ENCODE measurements at regions not wholly inside any gene's neighbourhood (a gene's known extent, or its start where the extent isn't known, plus 50 kb on each side); places are given as distances from the start of the nearest gene placed in this dataset.
A peak's percentile ranks its signal among the peaks of the same experiment; 100 is the strongest.

DNA sequence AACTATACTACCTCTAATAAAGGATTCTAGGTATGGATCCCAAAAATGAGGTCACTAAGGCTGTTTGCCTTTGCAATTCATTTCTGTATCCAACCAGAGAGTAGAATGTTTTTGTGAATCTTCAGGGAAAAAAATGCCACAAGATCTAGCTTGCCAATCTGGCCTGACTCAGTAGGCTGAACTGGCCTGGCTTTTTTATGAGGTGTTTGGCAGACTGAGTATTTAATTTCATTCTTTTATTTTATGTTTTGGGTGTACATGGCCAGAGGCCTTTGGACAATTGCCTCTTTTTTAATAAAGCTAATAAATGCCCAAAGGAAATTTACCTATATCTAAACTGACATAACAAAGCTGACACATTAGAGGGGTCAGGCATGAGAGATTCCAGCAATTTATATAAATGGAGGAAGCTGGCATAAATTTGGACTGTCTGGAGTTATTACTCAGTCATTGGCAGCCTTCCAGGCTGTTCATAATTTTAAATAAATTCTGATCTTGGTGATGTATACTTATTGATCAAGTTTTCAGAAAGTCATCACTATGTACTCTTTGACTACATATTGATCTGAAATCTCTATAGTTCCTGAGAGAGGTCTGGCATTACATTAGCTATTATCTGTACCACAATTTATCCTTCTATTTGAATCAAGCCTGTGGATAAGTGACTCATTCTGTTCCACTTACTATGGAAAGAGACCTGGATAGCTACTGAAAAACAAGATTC, 376.4 kb upstream of the NOCT start:
- Histone ChIP-seq H4K20me1 (replicated peaks; ENCODE audit: control insufficient read depth, extremely low read depth, insufficient read depth, low read length) (no peaks in the 10 kb centered on the region), H3K9me3 (replicated peaks; ENCODE audit: control insufficient read depth, insufficient read depth, low read length) (no peaks in the 10 kb centered on the region), H2AFZ (ENCODE audit: low read depth, low read length) (no peak overlapping the region), H3K4me1 (ENCODE audit: control insufficient read depth, extremely low read depth, insufficient read depth, low read length) (no peaks in the 10 kb centered on the region), H3K4me3 (replicated peaks in 1 of 3; ENCODE audit: insufficient read depth in 1 of 3, low read depth in 1 of 3, low read length in 3 of 3) (no peak overlapping the region), H3K9ac (replicated peaks; ENCODE audit: extremely low read depth, insufficient read depth, low read length) (no peak overlapping the region), H3K79me2 (ENCODE audit: control insufficient read depth, insufficient read depth, low read length) (no peaks in the 10 kb centered on the region), H3K4me2 (ENCODE audit: insufficient read depth, low read length) (no peak overlapping the region), H3K9me1 (replicated peaks; ENCODE audit: control insufficient read depth, extremely low read depth, insufficient read depth, low read length) (no peaks in the 10 kb centered on the region), H3K36me3 (ENCODE audit: control insufficient read depth in 2 of 2, extremely low read depth in 1 of 2, insufficient read depth in 2 of 2, low read length in 2 of 2) (no peaks in the 10 kb centered on the region), H3K27me3 (ENCODE audit: control insufficient read depth in 2 of 2, insufficient read depth in 2 of 2, low read length in 2 of 2) (no peaks in the 10 kb centered on the region), H3K27ac (ENCODE audit: insufficient read depth, low read depth, low read length) (no peak overlapping the region)
- CTCF ChIA-PET = interaction anchor here (1.3 kb wide), 1 partner anchor 8 kb away, joined by 4 read pairs; no protein-coding TSS in a partner anchor
- POLR2A ChIA-PET = no interaction called here
- intact Hi-C loops (cut with micrococcal nuclease) (no loop called here), dilution Hi-C loops (cut with MboI; ENCODE audit: extremely low pct_ligation_motif_present, low sequenced_read_pairs) (no loop called here)
- FAIRE-seq = no peak
- no TSS peak for BruUV-seq (replicated peaks)
- DNase-seq (ENCODE audit: low read depth, low spot score) = peak; percentile 6
- TF ChIP-seq FOS (IDR thresholded peaks at IDR 0.05; ENCODE audit: borderline replicate concordance, insufficient read depth, low read length) (no peak), MYC (IDR thresholded peaks at IDR 0.05; ENCODE audit: low read depth, low read length) (no peak), POLR2A (IDR thresholded peaks at IDR 0.05; ENCODE audit: low read depth, low read length) (no peak), EZH2 (IDR thresholded peaks at IDR 0.05; ENCODE audit: borderline replicate concordance, low read depth, low read length, severe bottlenecking) (no peak), JUN (IDR thresholded peaks at IDR 0.05; ENCODE audit: borderline replicate concordance, insufficient read depth, insufficient read length, low read depth) (no peak), GATA2 (IDR thresholded peaks at IDR 0.05; ENCODE audit: insufficient read depth, insufficient read length, low read depth, low read length) (no peak), POLR2AphosphoS5 (IDR thresholded peaks at IDR 0.05; ENCODE audit: insufficient read depth, low read depth, low read length) (no peak)
- TF ChIP-seq, protein P1, sequence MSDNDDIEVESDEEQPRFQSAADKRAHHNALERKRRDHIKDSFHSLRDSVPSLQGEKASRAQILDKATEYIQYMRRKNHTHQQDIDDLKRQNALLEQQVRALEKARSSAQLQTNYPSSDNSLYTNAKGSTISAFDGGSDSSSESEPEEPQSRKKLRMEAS (IDR thresholded peaks at IDR 0.05; ENCODE audit: insufficient read depth, insufficient read length) = no peak

DNA sequence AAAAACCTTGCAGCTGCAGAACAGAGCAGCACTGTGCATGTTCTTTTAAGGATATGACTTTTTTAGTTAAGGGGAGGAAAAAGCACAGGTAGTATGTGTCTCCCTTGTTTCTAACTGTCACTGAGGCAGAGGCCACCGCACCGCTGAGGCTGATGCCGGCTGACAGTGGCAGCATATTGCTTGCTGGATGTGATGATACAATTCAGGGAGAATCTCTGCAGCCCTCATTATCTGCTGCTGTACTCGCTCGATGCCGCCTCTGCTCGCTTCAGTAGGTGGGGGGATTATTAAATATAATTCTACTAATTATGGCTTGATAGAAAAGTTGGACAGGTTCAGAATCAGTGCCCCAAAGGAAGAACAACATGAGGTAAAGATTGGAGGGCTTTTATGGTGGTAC, 378.8 kb upstream of the NOCT start:
- H3K4me1 ChIP-seq (ENCODE audit: control insufficient read depth, extremely low read depth, insufficient read depth, low read length) = no peaks in the 10 kb centered on the region
- no peak overlapping the region for H3K27ac ChIP-seq (ENCODE audit: insufficient read depth, low read depth, low read length)
- dilution Hi-C loops (cut with MboI; ENCODE audit: extremely low pct_ligation_motif_present, low sequenced_read_pairs) = no loop called here
- no peak overlapping the region for H3K4me3 ChIP-seq (replicated peaks in 1 of 3; ENCODE audit: insufficient read depth in 1 of 3, low read depth in 1 of 3, low read length in 3 of 3)
- BruUV-seq (replicated peaks) = no TSS peak
- H4K20me1 ChIP-seq (replicated peaks; ENCODE audit: control insufficient read depth, extremely low read depth, insufficient read depth, low read length) = no peaks in the 10 kb centered on the region
- H3K4me2 ChIP-seq (ENCODE audit: insufficient read depth, low read length) = no peak overlapping the region
- H3K9me1 ChIP-seq (replicated peaks; ENCODE audit: control insufficient read depth, extremely low read depth, insufficient read depth, low read length) = no peaks in the 10 kb centered on the region
- no peak for TF ChIP-seq POLR2AphosphoS5 (IDR thresholded peaks at IDR 0.05; ENCODE audit: insufficient read depth, low read depth, low read length)
- no peak for TF ChIP-seq MYC (IDR thresholded peaks at IDR 0.05; ENCODE audit: low read depth, low read length)
- no peak for TF ChIP-seq JUN (IDR thresholded peaks at IDR 0.05; ENCODE audit: borderline replicate concordance, insufficient read depth, insufficient read length, low read depth)
- TF ChIP-seq, protein P1 (IDR thresholded peaks at IDR 0.05; ENCODE audit: insufficient read depth, insufficient read length) = no peak
- TF ChIP-seq POLR2A (IDR thresholded peaks at IDR 0.05; ENCODE audit: low read depth, low read length) = no peak
- ChIA-PET POLR2A (no interaction called here), CTCF (no interaction called here)
- no peaks in the 10 kb centered on the region for H3K36me3 ChIP-seq (ENCODE audit: control insufficient read depth in 2 of 2, extremely low read depth in 1 of 2, insufficient read depth in 2 of 2, low read length in 2 of 2)
- no peaks in the 10 kb centered on the region for H3K9me3 ChIP-seq (replicated peaks; ENCODE audit: control insufficient read depth, insufficient read depth, low read length)
- intact Hi-C loops (cut with micrococcal nuclease) = no loop called here
- H3K79me2 ChIP-seq (ENCODE audit: control insufficient read depth, insufficient read depth, low read length) = no peaks in the 10 kb centered on the region
- FAIRE-seq (no peak), DNase-seq (ENCODE audit: low read depth, low spot score) (no peak)
- H3K27me3 ChIP-seq (ENCODE audit: control insufficient read depth in 2 of 2, insufficient read depth in 2 of 2, low read length in 2 of 2) = peaks cover 1 to 2% of the 10 kb centered on the region in 2 experiments
- H3K9ac ChIP-seq (replicated peaks; ENCODE audit: extremely low read depth, insufficient read depth, low read length) = no peak overlapping the region
- no peak overlapping the region for H2AFZ ChIP-seq (ENCODE audit: low read depth, low read length)
